ENCODE measurements at regions not wholly inside any gene's neighbourhood (a gene's known extent, or its start where the extent isn't known, plus 50 kb on each side); places are given as distances from the start of the nearest gene placed in this dataset.

GRCh38 chr16:49910541-49911071 lies 54.7 kb upstream of the ZNF423 start:
- no peak for DNase-seq (ENCODE audit: low spot score)

GRCh38 chr16:49911430-49911829 lies 55.5 kb upstream of the ZNF423 start:
- no peak for DNase-seq (ENCODE audit: low spot score)

GRCh38 chr16:49912721-49913120 lies 56.8 kb upstream of the ZNF423 start:
- DNase-seq (ENCODE audit: low spot score): no peak

GRCh38 chr16:49913720-49914119 lies 57.8 kb upstream of the ZNF423 start:
- DNase-seq (ENCODE audit: low spot score): no peak

GRCh38 chr16:49914657-49915056 lies 58.7 kb upstream of the ZNF423 start:
- no peak for DNase-seq (ENCODE audit: low spot score)

GRCh38 chr16:49918257-49918656 lies 62.3 kb upstream of the ZNF423 start:
- DNase-seq (ENCODE audit: low spot score): no peak

- DNase-seq (ENCODE audit: low spot score): no peak
These were observed 63.4 kb upstream of the ZNF423 start for GRCh38 chr16:49919327-49919726.

GRCh38 chr16:49920397-49920796 lies 64.5 kb upstream of the ZNF423 start:
- DNase-seq (ENCODE audit: low spot score): no peak

- no peak for DNase-seq (ENCODE audit: low spot score)
These were observed 65.2 kb upstream of the ZNF423 start for GRCh38 chr16:49921106-49921505.

- DNase-seq (ENCODE audit: low spot score): peak; percentile 71
These were observed 66.0 kb upstream of the ZNF423 start for GRCh38 chr16:49921791-49922456.

GRCh38 chr16:49923411-49923810 lies 67.5 kb upstream of the ZNF423 start:
- DNase-seq (ENCODE audit: low spot score): no peak

GRCh38 chr16:49924078-49924477 lies 68.2 kb upstream of the ZNF423 start:
- DNase-seq (ENCODE audit: low spot score): peak; percentile 65

GRCh38 chr16:49926941-49927340 lies 71.0 kb upstream of the ZNF423 start:
- no peak for DNase-seq (ENCODE audit: low spot score)

- DNase-seq (ENCODE audit: low spot score): no peak
These were observed 72.5 kb upstream of the ZNF423 start for GRCh38 chr16:49928176-49929041.

- no peak for DNase-seq (ENCODE audit: low spot score)
These were observed 73.7 kb upstream of the ZNF423 start for GRCh38 chr16:49929626-49930025.

- no peak for DNase-seq (ENCODE audit: low spot score)
These were observed 74.9 kb upstream of the ZNF423 start for GRCh38 chr16:49930841-49931240.

- no peak for DNase-seq (ENCODE audit: low spot score)
These were observed 75.4 kb upstream of the ZNF423 start for GRCh38 chr16:49931266-49931665.

- DNase-seq (ENCODE audit: low spot score): no peak
These were observed 76.0 kb upstream of the ZNF423 start for GRCh38 chr16:49931916-49932315.

GRCh38 chr16:49932434-49932833 lies 76.5 kb upstream of the ZNF423 start:
- DNase-seq (ENCODE audit: low spot score): no peak

GRCh38 chr16:49932946-49933345 lies 77.0 kb upstream of the ZNF423 start:
- no peak for DNase-seq (ENCODE audit: low spot score)

- DNase-seq (ENCODE audit: low spot score): no peak
These were observed 80.9 kb upstream of the ZNF423 start for GRCh38 chr16:49936791-49937190.

GRCh38 chr16:49937886-49938285 lies 82.0 kb upstream of the ZNF423 start:
- DNase-seq (ENCODE audit: low spot score): no peak

- DNase-seq (ENCODE audit: low spot score): no peak
These were observed 83.6 kb upstream of the ZNF423 start for GRCh38 chr16:49939495-49939894.

All from SK-N-DZ (cell line).